Stimulated activated CD8-positive, alpha-beta memory T cell treated with anti-CD3 and anti-CD28 coated beads, Interleukin-4, amount 100 ng/mL, for 48 hours (primary cell): ENCODE measurements at regions not wholly inside any gene's neighbourhood (a gene's known extent, or its start where the extent isn't known, plus 50 kb on each side); places are given as distances from the start of the nearest gene placed in this dataset.
"Not testable (repeated sequence)": the region's sequence is repeated elsewhere in the genome, so short reads cannot be mapped to it uniquely, and the experiment has no call there.

Experiments
- DNase-seq: peaks from one replicate; pipeline ENCODE4 v3.0.0-alpha.2; 2020

DNA sequence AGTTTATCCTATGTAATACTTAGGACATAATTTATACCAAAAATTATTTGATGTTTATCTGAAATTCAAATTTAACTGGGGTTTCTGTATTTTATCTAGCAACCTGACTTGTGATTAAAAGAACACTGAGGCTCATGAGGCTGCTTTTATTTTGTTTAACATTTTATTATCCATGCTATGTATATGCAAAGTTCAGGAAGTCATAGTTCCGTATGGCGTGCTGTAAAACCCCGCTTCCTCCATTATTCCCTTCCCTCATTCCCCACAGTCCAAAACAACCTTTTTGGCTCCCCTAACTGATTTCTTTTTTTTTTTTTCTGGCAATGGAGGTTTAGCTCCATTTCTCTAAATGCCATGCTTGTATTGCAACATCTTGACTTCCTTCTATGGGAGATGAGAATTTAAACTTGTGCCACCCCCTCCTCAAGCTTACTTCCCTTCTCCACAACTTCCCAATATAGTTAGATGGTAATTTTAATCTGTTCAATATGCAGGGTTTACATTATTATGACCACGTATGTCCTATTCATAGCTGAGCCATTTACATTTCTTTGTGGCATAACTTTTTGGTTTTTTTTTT lies 138.0 kb upstream of the DNAH14 start:
- no peak for DNase-seq

DNA sequence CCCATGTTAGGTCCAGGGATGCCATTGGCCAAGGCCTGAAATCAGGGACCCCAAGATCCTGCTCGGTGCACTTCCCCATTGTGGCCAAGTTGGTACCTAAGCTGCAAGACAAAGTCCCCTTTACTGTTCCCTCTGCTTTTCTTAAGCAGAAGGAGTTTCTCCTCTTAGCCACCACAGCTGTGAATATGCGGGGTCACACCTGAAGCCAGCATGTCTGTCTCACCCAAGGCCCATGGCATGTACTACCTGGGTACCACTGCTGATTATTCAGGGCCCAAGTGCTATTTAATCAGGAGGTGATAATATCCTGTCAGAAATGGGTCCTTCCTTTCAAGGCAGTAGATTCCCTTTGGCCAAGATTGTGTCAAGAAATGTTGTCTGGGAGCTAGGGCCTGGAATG lies 133.9 kb upstream of the DNAH14 start:
- no peak for DNase-seq

DNA sequence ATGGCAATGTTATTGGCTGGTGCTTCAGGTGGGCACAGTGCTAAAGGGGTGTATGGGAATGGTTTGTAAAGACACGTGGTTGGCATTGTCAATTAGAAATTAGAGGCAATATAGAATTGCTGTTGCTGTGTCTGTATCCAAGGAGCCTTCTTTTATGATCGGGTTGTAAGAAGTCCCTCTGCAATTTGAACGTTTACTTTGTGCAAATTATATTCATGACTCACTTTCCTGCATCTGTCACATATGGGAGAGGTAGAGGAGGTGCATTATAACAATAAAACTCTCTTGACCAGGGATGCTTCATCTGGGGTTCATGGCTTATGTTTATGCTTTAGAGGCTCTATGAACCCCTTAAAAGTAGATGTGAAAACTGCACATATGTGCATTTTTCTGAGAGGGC lies 130.4 kb upstream of the DNAH14 start:
- DNase-seq = no peak

DNA sequence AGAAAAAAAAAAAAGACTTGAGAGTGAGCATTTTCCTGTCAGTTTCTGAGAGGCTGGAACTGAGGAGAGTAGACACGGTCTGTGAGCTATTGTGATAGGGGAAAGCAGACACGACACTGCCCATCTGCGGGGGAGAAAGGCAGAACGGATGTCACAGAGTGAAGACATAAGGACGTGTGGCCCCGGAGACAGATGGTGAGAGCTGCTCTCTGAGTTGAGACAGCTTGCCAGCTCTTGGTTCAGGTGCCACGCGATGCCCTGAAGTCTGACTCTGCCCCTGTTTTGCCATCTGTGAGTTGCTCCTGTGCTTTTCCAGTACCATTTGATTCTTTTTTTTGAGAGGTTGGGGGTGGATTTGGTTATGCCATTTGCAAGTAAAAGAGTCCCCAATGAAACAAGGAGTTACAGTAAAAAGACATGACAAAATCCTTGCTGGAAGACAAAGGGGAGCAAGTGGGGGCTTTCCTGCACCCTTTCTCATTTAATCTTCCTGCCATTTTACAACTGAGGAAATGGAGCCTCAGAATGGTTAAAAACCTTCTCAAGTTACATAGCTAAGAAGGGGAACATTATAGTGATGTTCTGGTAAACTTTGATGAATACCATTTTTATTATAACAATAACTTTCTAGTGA lies 128.9 kb upstream of the DNAH14 start:
- no peak for DNase-seq

DNA sequence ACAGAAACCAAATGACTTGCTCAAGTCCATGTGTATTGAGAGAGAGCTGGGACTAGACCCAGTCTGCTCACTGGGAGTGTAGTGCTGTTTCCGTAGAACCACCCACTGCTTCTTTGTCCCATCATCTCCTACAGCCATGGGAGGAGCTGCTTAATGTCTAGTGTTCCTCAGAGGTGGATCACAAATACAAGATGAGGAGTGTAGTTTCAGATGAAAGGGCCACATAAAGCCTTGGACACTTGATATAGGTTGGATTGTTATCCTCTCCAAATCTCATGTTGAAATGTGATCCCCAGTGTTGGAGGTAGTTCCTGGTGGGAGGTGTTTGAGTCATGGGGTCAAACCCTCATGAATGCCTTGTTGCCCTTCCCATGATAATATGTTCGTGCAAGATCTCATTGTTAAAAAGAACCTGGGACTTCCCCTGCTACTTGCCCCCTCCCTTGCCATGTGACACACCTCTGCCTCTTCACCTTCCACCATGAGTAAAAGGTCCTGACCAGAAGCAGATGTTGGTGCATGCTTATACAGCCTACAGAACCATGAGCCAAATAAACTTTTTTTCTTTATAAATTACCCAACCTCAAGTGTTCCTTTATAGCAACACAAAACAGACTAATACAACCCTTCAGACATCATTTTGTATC lies 127.5 kb upstream of the DNAH14 start:
- no peak for DNase-seq

DNA sequence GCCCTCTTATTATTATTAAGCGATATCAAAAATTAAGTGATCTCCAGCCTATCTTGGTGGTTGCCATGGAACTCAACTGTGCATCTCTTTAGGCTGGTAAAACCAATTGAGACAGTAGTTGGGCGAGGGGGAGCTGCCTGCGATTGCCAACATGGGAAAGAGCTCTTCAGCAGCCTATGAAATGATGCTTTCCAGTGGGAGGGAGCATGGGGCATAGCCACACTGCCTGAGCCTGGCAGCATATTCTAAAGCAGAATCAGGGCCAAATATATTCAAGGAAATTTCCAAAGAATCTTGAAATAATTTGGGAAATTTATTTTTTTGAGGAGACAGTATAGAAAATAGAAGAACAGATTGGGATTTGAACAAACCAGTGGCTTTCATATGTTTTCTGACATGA lies 126.9 kb upstream of the DNAH14 start:
- DNase-seq = no peak

- no peak for DNase-seq
Measured at GRCh38 chr1:224804220-224804619, 125.3 kb upstream of the DNAH14 start.

GRCh38 chr1:224805889-224806288 lies 123.6 kb upstream of the DNAH14 start:
- no peak for DNase-seq

- no peak for DNase-seq
Measured at GRCh38 chr1:224809137-224809536, 120.3 kb upstream of the DNAH14 start.

- no peak for DNase-seq
Measured at GRCh38 chr1:224809613-224810012, 119.9 kb upstream of the DNAH14 start.

DNA sequence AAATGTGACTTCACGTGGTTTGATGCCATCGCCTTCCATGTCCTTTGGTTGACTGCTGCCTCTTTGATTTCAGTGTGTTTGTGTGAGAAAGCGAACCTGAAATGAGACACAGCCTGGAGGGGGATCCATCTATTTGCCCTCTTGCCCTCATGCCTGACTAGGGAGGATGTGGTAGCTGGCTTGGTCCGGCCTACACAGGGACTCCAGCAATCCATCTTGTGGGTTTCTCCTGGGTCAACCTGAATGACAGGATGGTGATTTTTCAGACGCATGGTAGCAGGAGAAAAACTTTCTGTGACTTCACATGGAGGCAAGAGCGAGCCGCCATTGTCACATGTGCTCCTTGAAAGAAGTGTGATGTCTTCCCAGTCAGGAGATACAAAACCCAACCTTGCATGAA lies 117.9 kb upstream of the DNAH14 start:
- no peak for DNase-seq

- DNase-seq = no peak
Measured at GRCh38 chr1:224815647-224816046, 113.8 kb upstream of the DNAH14 start.

DNA sequence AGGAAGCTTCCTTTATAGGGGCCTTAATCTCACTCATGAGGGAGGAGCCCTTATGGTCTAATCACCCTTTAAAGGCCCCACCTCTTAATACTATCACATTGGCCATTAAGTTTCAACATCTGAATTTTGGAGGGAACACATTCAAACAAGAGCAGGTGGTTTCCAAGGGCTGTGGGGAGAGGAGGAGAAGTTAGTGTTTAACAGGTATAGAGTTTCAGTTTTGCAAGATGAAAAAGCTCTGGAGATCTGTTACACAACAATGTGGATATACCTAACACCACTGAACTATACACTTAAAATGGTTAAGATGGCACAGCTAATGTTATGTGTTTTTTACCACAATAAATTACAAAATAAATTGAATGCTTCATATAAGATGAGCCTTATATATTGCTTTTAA lies 113.4 kb upstream of the DNAH14 start:
- no peak for DNase-seq

- DNase-seq = no peak
Measured at GRCh38 chr1:224817382-224817781, 112.1 kb upstream of the DNAH14 start.

GRCh38 chr1:224819861-224820260 lies 109.6 kb upstream of the DNAH14 start:
- no peak for DNase-seq

GRCh38 chr1:224820341-224820740 lies 109.1 kb upstream of the DNAH14 start:
- no peak for DNase-seq

DNA sequence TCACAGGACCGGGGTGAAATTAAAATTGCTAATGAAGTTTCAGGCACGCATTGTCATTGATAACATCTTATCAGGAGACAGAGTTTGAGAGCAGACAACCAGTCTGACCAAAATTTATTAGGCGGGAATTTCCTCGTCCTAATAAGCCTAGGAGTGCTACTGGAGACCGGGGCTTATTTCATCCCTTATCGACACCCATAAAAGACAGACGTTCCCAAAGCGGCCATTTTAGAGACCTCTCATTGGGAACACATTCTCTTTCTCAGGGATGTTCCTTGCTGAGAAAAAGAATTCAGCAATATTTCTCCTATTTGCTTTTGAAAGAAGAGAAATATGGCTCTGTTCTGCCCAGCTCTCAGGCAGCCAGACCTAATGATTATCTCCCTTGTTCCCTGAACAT lies 107.7 kb upstream of the DNAH14 start:
- DNase-seq = not testable (repeated sequence)

DNA sequence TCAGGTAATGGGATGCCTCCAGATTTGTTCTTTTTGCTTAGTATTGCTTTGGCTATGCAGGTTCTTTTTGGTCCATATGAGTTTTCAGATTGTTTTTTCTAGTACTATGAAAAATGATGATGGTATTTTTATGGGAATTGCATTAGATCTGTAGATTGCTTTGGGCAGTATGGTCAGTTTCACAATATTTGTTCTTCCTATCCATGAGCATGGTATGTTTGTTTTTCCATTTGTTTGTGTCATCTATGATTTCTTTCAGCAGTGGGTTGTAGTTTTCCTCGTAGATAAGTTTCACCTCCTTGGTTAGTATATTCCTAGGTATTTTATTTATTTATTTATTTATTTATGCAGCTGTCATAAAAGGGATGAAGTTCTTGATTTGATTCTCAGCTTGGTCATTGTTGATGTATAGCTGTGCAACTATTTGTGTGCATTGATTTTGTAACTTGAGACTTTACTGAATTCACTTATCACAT lies 103.9 kb upstream of the DNAH14 start:
- no peak for DNase-seq

GRCh38 chr1:224828691-224829090 lies 100.8 kb upstream of the DNAH14 start:
- no peak for DNase-seq

DNA sequence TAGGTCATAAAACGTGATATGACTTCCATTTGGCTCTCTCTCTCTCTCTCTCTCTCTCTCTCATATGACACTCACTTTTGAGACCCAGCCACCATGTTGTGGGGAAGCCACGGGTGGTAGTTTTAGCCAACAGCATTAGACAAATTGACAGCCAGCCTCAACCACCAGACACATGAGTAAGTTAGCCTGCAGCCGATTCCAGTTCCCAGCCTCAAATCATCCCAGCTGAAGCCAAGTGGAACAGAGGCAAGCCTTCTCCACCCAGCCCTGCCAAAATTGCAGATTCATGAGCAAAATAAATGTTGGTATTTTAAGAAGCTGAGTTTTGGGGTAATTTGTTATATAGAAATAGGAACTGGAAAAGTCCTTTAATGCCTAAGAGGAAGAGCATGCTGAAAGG lies 98.0 kb upstream of the DNAH14 start:
- DNase-seq = no peak

DNA sequence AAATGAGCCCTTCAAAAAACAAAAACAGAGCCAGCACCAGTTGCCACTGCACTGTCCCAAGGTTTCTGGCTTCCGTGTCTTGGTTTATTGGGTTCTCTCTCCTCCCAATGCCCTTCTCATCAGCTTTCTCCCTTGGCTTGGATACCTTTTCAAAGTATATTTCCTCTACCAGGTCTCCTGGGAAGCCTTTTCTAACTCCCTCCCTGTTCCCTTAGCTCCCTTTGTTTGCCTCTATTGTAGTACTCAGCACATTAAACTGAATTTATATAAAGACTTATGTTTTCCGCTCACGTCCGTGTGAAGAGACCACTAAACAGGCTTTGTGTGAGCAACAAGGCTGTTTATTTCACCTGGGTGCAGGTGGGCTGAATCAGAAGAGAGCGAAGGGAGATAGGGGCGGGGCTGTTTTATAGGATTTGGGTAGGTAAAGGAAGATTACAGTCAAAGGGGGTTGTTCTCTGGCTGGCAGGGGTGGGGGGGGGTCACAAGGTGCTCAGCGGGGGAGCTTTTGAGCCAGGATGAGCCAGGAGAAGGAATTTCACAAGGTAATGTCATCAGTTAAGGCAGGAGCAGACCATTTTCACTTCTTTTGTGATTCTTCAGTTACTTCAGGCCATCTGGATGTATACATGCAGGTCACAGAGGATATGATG lies 89.7 kb upstream of the DNAH14 start:
- not testable (repeated sequence) for DNase-seq

GRCh38 chr1:224841803-224842202 lies 87.7 kb upstream of the DNAH14 start:
- DNase-seq = not testable (repeated sequence)

- DNase-seq = no peak
Measured at GRCh38 chr1:224846119-224846907, 83.2 kb upstream of the DNAH14 start.
